Hematopoietic multipotent progenitor cell (in vitro differentiated cells): ENCODE measurements at regions not wholly inside any gene's neighbourhood (a gene's known extent, or its start where the extent isn't known, plus 50 kb on each side); places are given as distances from the start of the nearest gene placed in this dataset.
"Not testable (repeated sequence)": the region's sequence is repeated elsewhere in the genome, so short reads cannot be mapped to it uniquely, and the experiment has no call there.

Experiments
- DNase-seq, 3 donors: peaks; one replicate each; pipeline ENCODE4 v3.0.0-alpha.2; 2011 to 2015; ENCODE audit warnings: low read depth in 2 of 3, low spot score in 2 of 3

DNA sequence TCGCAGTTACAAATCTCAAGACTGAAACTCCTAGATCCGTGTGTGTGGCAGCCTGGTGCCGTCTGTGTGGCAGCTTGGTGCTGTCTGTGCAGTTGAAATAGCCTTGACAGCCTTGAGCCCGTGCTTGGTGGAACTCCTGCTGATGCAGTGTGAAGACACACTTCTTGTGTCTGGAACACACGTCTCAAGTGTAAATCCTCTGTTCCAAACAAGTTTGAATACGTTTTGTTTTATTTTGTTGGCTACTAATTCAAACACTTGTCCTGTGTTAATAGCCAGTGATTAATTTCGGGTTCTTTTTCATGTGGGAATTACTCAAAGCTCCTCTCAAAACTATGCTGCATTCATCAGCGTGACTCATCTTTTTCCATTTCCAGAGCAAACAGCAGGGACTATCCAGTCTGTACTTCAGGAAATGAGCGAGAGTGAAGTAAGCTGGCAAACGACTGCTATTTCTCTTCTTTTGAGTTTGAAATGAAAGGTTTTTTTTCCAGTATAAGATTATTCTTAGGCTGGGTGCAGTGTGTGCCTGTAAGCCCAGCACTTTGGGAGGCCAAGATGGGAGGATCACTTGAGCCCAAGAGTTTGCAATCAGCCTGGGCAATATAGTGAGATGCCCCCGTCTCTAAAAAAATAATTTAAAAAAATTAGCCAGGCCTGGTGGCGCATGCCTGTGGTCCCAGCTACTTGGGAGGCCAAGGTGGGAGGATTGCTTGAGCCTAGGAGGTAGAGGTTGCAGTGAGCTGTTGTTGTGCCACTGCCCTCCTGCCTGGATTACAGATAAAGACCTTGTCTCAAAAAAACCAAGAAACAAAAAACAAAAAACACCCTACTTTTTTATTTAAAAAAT, 152.9 kb downstream of the SPP2 start:
- no peak for DNase-seq

DNA sequence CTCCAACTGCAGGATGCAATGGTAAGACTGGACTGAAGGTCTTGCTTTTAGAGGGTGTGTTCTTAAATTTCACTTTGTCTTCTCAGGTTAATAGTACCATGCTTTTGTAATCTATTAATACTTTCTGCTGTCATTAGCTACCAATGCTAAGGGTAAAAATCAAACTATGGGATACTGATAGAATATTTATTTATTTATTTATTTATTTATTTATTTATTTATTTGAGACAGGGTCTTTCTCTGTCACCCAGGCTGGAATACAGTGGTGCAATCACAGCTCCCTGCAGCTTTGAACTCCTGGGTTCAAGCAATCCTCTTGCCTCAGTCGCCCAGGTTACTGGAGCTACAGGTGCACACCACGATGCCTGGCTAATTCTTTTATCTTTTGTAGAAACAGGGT, 152.1 kb downstream of the SPP2 start:
- DNase-seq, result no peak

- DNase-seq, result no peak
Measured at GRCh38 chr2:234199996-234200395, 149.5 kb downstream of the SPP2 start.

DNA sequence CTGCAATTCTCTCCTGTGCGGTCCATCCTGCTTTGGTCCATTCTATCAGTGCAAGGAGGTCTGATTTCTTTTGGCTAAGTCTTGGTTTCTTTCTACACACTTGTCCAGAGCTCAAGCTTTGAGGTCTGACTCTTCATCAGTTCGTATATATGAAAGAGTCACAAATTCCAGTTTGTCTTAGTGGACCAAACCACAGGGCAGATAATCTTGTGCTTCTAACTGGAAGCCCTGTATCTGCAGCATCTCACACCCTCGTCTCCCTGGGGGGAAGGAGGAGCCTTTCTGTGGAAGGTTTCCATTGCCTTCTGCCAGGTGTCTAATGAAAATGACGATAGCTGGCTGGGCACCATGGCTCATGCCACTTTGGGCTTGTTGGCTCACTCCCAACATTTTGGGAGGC, 148.5 kb downstream of the SPP2 start:
- no peak for DNase-seq

- DNase-seq, result no peak
Measured at GRCh38 chr2:234195516-234195915, 145.0 kb downstream of the SPP2 start.

DNA sequence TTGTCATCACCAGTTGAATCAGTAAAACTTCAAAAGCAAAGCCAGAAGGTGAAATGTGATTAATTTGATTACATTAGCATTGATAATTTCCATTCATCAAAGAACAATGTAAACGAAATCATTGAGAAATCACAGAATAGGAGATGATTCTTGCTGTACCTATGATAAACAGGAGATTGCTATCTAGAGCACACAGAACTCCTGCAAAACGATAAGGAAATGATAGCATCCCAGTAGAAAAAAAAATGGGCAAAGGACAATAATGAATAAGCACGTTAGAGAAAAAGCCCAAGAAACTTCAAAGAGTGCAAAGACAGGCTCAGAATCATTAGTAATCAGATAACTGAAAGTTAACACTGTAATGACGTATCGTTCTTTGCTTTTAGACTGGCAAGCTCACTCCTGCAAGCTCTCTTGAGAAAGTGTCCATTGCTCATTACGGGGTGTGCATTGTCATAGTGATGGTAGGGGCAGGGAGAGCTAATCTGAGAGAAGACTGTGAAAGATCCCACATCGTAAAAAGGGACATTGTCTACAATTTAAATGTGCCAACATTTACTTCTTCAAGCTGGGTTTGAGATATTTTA, 143.6 kb downstream of the SPP2 start:
- DNase-seq, result no peak

DNA sequence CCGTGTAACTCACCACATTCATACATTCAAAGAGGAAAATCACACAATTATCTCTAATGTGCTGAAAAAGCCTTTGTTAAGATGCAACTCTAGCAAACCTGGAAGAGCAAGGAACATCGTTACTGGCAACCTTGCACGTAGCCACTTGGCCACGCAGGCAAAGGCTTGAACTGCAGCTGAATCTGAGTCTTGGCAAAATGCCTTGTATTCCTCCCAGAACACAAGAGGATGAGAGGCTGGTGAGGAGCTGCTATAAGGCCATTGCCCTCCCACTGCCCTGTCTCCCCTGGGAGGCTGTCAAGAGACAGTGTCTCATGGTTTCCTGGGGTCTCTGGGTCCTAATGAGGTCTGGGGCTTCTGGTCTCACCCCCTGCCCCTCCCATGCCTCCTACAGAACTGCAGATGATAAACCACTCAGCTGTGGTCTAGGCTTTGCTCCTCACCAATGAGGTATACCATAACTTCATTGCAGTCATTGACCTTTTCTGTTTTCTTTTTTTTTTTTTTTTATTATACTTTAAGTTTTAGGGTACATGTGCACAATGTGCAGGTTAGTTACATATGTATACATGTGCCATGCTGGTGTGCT, 141.4 kb downstream of the SPP2 start:
- no peak for DNase-seq

DNA sequence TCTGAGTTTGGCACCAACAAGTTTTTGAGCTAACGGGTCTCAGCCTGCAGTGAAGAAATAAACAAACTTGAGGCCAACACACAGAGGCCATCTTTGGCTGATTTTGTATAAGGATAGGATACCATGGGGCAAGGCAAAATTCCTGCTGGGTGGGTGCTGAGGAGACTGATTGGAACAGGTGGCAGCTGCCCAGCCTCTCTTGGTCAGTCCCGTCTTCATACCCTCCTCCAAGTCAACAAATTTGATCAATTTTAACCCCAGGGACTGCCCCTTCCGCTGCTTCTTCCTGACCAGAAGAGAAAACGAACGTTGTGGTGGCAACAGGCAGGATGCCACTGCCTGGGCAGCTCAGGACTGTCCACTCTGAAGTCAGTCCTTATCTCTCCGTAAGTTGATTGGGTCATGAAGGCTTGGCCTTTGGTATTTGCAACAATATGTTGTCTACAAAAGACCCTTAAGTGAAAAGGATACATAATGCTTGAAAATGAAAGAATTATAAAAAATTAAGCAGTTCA, 139.3 kb downstream of the SPP2 start:
- DNase-seq, result no peak

- DNase-seq, result no peak
Measured at GRCh38 chr2:234189230-234189629, 138.7 kb downstream of the SPP2 start.

- no peak for DNase-seq
Measured at GRCh38 chr2:234187646-234188174, 137.2 kb downstream of the SPP2 start.

- no peak for DNase-seq
Measured at GRCh38 chr2:234181121-234181520, 130.6 kb downstream of the SPP2 start.

- DNase-seq, result no peak
Measured at GRCh38 chr2:234179031-234179363, 128.5 kb downstream of the SPP2 start.

DNA sequence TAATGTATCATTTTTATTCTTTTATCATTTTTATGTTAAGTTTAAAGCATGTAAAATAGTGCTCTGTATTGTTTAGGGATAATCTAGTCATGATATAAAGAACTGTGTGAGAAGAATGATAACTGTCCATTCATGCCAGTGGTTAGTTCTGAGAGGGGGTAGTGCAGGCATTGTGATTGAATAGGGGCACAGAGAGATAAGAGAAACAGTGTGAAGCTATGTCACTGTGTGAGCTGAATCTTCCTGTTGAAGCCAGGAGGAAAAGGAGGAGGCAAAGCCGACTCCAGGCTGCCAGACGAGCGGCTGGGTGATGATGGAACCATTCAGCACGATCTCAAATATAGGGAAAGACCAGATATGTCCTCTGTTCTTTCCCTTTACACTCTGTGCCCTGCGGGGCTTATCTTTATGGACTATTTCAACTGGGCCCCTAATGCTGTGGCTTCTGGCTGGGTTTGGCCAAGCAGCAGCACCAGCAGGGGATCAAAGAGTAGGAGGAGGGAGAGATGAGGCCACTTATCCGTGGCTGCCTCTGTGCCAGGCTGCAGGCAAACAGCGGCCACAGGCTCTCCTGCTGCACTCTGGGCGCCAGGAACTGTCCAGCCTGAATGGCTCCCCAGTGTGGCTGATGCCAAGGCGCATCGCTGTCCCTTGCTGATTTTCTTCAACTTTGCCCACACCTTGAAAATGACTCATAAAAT, 128.0 kb downstream of the SPP2 start:
- DNase-seq, result no peak

DNA sequence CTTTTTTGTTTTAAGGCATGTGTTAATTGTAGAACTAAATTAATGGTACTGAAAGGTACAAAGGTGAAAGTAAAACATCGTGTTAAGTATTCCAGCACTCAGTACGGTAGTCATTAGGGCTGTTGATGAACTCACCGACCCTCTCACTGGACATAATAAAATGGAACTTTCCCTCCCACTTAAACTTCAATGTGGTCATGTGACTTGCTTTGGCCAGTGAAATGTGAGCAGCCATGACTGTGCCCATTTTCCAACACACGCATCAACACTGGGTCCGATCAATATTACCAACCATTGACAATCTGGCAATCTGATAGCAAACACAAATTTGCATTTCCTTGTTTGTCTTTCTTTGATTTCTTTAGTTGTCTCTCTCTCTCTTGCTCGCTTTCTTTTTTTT, 125.1 kb downstream of the SPP2 start:
- DNase-seq, result no peak

DNA sequence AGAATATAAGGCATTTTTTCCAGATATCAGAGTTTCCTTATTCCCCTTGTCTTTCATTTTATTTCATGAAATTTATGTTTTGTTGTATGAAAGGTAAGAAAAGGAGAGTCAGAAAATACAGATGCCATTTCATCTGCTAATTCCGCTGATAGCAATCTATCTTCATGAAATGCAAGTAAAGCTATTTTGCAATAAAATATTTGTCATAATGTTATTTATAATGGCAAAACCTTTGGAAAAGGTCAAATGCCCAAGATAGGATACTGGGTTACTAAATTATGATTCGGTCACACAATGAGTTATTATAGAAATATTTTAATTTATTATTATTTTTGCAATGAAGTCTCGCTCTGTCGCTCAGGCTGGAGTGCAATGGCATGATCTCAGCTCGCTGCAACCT, 124.2 kb downstream of the SPP2 start:
- no peak for DNase-seq

DNA sequence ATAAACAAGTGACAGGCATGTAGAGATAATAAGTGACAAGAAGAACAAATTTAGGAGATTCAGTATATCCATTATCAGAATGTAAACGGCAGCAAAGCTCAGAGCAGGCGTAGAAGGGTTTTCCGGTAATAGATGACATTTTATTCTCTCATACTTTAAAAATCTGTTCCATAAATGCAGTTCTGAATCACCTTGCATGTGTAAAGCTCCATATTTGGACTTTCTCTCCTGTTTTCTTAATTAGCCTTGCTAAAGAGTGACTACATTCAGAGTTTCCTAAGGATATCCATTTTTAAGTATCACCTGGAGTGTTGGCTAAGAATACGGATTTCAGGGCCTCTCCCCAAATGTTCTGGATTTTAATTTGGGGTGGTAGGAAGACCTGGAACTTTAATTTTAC, 122.0 kb downstream of the SPP2 start:
- DNase-seq, result no peak

GRCh38 chr2:234172066-234172465, 121.6 kb downstream of the SPP2 start:
- no peak for DNase-seq

DNA sequence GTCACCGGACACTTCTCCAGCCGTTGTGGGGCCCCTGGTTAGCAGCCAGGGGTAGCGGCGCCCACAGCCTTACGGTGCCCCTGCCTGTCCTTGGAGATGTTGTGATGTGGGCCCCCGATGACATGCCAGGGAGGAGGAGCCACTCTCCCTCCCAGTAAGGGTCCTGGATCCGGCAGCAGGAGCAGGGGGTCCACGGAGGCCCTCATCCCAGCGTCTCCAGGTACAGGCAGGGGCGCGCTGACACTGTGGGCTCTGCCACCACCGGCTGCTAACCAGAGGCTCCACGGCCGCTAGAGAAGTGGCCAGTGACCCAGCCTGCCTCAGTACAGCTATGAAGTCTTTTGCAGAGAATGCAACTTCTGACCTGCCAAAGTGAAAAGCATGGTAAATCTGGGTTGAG, 121.2 kb downstream of the SPP2 start:
- DNase-seq, result no peak

DNA sequence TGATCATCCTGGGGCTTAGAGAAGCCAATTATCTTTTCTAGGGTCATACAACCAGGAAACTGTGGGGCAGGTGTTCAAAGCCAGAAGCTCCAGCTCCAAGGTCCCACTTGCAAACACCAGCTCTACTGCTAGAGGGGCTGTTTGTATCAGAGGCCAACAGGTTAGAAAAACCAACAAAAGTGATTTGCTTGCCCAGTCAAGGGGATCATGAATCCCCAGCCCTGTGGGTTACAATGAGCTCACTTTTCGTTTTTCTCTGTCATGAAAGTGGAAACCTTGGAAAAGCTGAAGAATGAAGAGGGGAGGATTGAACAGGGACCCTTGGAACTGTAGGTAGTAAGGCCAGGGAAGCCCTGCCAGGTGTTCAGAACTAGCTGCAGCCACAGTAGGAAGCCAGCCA, 119.2 kb downstream of the SPP2 start:
- DNase-seq, result no peak

DNA sequence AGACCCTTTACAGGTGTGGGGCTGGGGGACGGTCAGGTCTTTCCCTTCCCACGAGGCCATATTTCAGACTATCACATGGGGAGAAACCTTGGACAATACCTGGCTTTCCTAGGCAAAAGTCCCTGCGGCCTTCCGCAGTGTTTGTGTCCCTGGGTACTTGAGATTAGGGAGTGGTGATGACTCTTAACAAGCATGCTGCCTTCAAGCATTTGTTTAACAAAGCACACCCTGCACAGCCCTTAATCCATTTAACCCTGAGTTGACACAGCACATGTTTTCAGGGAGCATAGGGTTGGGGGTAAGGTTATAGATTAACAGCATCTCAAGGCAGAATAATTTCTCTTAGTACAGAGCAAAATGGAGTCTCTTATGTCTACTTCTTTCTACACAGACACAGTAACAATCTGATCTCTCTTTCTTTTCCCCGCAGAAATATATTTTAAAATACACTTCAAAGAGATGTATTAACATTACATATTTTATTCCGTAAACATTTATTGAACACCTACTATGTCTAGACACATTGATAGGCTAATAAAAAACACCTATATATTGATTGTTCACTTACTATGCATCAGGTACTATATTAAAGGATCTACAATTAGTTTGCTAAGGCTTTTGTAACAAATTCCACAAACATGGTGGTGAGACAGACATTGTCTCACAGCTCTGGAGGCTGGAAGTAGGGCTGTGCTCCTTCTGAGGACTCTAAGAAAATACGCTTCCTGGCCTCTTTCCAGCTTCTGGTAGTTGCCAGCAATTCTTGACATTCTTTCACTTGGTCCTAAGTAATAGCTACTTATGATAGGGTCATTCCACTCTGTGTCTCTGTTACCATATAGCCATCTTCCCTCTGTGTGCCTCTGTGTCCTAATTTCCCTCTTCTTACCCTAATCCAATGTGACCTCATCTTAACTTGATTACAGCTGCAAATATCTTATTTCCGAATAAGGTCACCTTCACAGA, 118.4 kb downstream of the SPP2 start:
- DNase-seq, result not testable (repeated sequence)
